Bronchial epithelial cell (primary cell): ENCODE measurements at regions not wholly inside any gene's neighbourhood (a gene's known extent, or its start where the extent isn't known, plus 50 kb on each side); places are given as distances from the start of the nearest gene placed in this dataset.

Experiments used
- DNase-seq: peaks from one replicate; pipeline ENCODE4 v3.0.0-alpha.2; 2010; ENCODE audit warnings: low read depth
- FAIRE-seq: peaks from 2 replicates; lab custom pipeline; 2011; peaks lifted over from hg19 to GRCh38; lab: Jason Lieb, UNC
- H3K27me3 ChIP-seq: 2 replicates; pipeline ENCODE4 v1.5.1; 2011; ENCODE audit warnings: low read length; ENCODE audit not compliant: control insufficient read depth, insufficient read depth
- H3K36me3 ChIP-seq: 2 replicates; pipeline ENCODE4 v1.5.1; 2011; ENCODE audit warnings: low read length; ENCODE audit not compliant: control insufficient read depth, insufficient read depth
- H3K4me3 ChIP-seq: 2 replicates; pipeline ENCODE4 v1.5.1; 2011; ENCODE audit warnings: mild to moderate bottlenecking, low read depth, low read length, control low read depth
- TF ChIP-seq, protein P1 (sequence below): IDR thresholded peaks from 2 replicates; pipeline ENCODE4 v1.5.1; 2011; ENCODE audit warnings: mild to moderate bottlenecking, moderate library complexity, low read length, control low read depth, inconsistent platforms; ENCODE audit not compliant: insufficient read depth, severe bottlenecking

DNA sequence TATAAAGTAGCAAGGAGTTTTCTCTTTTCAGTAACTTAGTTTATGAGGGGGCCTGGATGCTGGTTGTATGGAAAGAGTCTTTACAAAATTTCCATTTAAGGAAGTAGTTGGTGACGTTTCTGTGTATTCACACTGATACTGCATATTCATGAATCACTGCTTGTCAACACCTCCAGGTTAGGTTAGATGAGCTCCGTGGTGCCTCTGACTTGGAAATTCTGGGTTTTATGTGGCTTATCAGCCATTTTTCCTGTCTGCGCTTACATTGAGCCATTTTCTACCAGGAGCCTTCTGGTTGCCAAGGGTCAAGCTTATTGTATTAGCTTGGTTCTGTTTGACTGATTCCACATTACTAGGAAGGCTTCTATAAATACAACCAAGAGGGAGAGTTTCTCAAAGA, 128.3 kb downstream of the SLC28A3 start:
- DNase-seq (peak; percentile 25), FAIRE-seq (no peak)
- Histone ChIP-seq H3K4me3 (no peak overlapping the region), H3K36me3 (no peaks in the 10 kb centered on the region), H3K27me3 (no peaks in the 10 kb centered on the region)
- TF ChIP-seq, protein P1, sequence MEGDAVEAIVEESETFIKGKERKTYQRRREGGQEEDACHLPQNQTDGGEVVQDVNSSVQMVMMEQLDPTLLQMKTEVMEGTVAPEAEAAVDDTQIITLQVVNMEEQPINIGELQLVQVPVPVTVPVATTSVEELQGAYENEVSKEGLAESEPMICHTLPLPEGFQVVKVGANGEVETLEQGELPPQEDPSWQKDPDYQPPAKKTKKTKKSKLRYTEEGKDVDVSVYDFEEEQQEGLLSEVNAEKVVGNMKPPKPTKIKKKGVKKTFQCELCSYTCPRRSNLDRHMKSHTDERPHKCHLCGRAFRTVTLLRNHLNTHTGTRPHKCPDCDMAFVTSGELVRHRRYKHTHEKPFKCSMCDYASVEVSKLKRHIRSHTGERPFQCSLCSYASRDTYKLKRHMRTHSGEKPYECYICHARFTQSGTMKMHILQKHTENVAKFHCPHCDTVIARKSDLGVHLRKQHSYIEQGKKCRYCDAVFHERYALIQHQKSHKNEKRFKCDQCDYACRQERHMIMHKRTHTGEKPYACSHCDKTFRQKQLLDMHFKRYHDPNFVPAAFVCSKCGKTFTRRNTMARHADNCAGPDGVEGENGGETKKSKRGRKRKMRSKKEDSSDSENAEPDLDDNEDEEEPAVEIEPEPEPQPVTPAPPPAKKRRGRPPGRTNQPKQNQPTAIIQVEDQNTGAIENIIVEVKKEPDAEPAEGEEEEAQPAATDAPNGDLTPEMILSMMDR = no peak

DNA sequence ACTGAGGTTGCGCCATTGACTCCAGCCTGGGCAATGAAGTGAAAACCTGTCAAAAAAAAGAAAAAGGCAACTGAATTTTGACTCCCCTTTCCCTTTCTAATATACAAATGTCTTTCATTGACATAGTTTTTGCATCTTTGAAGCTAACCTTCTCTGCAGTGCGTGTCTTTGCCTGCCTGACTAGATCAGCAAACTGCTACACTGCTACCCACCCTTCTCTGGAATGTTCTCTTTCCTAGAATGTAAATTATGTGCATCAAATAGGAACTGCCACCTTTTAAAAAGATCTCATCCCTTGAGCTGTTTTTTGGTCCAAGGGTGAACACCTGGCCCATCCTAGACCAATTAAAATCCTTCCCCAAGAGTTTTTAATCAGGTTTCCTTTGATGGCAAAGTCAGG, 127.6 kb downstream of the SLC28A3 start:
- H3K4me3 ChIP-seq = no peak overlapping the region
- no peaks in the 10 kb centered on the region for H3K27me3 ChIP-seq
- DNase-seq (peak; percentile 44), FAIRE-seq (no peak)
- H3K36me3 ChIP-seq = no peaks in the 10 kb centered on the region
- TF ChIP-seq, protein P1 = no peak

DNA sequence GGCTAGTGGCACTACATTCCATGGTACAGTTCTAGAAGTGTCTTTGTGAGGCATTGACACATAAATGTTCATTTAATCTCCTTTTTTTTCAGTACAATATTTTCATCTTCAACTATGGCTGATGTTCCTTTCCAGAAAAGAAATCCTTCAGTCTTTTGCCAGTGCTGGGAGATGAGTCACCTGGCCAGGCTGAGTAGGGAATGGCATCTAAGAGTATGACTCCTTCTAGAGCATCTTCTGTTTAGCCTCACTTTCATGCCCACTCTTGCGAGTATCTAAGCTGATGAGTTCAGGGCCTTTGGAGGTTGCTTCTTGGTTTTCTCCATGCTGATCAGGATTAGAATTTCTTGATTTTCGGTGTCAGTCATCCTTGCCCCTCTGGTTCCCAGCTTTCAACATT, 124.4 kb downstream of the SLC28A3 start:
- H3K36me3 ChIP-seq = no peaks in the 10 kb centered on the region
- FAIRE-seq = peak; percentile 13
- peak; percentile 53 for DNase-seq
- H3K4me3 ChIP-seq = no peak overlapping the region
- TF ChIP-seq, protein P1 = no peak
- H3K27me3 ChIP-seq = peaks cover 1% of the 10 kb centered on the region

DNA sequence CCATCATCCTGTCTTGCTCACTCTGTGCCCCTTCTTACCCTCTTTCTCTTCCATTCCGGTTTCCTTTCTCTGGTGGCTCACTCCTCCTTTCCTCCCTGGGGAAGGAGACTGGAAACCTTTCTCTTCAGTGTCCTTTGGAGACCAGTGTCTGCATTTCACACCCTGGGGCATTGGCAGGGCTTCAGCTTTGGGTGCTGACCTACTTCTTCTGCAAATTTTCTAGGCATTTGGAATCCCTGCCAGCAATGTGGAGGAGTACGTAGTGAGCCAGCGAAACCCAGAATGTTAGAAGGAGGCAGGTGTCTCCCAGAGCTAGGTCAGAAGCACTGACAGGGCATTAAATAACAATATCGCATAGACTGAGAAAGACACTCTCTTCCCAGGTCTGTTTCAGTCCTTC, 122.2 kb downstream of the SLC28A3 start:
- TF ChIP-seq, protein P1 = no peak

DNA sequence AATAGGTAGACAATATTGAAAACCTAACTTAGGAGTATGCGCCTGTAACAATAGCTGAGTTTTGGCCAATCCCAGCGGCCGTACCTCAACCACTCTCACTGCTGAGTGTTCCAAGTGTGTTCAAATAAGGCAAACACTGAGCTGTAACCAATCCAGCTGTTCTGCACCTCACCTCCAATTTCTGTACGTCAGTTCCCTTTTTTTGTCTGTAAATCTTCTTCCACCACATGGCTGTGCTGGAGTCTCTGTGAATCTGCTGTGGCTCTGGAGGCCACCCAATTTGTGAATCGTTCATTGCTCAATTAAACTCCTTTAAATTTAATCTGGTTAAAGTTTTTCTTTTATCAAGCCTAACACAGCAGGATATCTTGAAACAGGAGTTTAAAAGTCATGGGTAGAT, 116.3 kb downstream of the SLC28A3 start:
- no peak for FAIRE-seq
- TF ChIP-seq, protein P1 = no peak

More for the DNA sequence above, 122.2 kb downstream of the SLC28A3 start:
- FAIRE-seq (no peak), DNase-seq (no peak)
- Histone ChIP-seq H3K4me3 (no peak overlapping the region), H3K36me3 (no peaks in the 10 kb centered on the region), H3K27me3 (peaks cover 1% of the 10 kb centered on the region)

More for the DNA sequence above, 116.3 kb downstream of the SLC28A3 start:
- no peak for DNase-seq
- no peaks in the 10 kb centered on the region for H3K36me3 ChIP-seq
- H3K27me3 ChIP-seq = no peaks in the 10 kb centered on the region
- no peak overlapping the region for H3K4me3 ChIP-seq
